ENCODE measurements at regions not wholly inside any gene's neighbourhood (a gene's known extent, or its start where the extent isn't known, plus 50 kb on each side); places are given as distances from the start of the nearest gene placed in this dataset.

DNA sequence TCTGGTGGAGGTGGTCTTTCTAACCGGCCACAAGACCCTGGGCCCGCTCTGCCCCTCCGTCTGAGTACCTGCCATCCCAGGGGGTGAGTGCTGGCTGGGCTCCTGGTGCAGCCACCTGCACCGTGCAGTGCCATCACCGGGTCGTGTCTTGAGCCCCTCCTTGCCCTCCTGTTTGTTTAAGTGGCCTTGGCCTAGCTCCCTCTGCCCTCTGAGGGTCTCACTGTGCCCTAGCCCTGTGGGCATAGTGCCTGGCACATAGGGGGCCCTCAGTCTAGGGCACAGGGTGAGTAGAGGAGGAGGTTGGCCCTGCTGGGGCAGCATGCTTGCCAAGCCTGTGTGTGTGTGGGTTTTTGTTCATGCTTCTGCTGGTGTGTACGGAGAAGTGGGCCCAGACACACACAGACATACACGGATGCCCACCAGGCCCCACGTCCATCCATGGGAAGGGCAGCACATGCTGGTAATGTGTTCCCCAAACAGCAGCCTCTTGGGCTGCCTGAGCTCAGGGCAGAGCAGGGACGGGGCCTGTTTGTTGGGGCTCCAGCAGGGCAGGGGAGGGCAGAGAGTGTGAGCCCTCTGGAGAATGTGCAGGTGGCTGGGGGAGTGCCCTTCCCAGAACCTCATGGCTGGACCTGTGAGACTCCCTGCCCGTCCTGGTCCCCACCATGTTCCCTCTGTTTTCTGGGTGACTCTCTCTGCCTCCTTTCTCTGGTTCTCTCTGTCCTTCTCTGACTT, 94.6 kb downstream of the GLI2 start:
- no peak for DNase-seq

DNA sequence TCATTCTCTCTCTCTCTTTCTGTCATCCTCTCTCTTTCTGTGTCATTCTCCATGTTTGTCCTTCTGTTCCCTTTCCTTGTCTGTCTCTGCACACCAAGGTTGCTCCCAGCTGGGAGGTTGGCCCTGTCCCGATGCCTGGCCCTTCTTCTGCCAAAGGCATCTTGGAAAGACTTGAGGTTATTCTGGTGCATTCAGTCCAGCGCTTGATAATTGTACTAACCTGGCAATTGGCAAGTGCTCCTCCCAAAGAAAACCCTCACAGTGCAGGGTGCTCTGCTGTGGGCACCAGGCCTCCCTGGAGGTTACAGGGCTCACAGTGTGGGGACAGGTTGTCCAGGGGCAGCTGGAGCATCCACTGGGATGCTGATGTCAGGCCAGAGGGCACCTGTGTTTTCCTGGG, 95.4 kb downstream of the GLI2 start:
- no peak for DNase-seq

DNA sequence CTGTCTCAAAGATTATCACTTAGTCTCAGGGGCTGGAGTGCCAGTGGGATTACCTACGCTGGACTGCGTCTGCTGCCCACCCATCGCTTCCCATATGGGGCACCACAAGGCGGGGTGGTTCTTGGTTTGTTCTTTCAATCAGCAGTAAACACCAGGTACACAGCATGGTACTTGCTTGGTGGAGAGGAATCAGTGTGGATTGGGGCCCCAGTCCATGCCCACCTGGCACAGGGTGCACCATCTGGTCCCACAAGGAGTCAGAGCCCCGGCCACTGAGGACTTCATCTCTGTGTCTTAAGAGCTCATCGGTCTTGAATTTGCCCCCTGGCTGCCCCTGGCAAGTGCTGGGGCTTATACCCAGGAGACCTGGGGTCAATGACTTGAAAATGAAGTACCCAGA, 96.2 kb downstream of the GLI2 start:
- DNase-seq, result no peak

DNA sequence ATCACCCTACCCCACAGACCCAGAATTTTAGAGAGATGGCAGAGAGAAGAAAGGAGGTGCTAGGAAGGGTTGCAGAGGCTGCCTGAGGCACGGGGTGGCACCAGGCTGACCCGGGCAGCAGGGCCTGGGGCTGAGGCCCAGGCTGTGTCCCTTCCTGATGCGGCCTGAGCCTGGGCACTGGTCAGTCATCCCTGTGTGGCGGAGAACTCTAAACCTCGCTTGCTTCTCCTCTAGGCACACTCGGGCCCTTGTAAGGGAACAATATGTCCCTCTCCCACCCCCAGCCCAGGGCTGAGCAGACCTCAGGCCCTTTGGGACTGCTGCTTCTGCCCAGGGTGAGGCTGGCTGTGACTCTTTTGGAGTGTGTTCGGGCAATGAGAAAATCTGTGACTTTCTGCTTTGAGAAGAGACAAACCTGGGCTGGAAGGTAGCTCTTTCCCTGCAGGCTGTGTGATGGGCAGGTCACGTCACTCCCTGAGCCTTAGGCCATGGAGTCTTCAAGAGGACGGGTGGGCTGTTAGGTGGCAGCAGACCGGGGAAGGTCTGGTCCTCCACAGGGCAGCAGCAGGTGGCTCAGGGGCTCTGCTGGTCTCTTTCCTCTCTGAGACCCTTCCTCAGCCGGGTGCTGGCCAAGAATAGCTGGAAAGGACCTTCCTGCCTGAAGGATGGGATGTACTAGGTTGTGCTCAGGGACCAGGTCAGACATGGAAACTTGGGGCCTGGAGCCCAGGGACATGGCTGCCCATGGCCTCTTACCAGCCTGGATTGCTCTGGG, 96.8 kb downstream of the GLI2 start:
- no peak for DNase-seq

DNA sequence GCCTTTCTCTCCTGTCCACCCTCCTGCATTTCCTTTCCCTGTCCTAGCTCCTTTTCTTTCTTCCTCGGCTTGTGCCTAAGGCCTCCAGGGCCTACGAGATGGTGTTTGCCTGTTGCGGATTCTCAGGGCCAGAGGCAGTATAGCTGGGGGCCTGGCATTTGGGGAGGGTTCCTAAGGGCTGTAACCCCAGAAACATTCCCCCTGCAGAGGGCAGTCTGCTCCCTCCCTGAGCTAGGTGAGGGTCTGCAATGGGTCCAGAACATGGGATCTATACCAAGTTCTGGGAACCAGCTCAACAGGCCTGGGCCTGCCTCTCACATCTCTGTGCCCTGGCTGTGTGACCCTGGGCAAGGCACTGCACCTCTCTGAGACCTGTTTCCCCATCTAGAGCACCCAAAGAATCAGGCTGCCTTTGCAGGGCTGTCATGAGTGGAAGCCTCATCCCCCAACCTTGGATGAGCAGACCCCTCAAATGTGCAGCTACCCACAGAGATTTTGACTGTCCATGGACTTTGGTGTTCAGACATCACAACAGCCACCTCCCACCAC, 97.5 kb downstream of the GLI2 start:
- no peak for DNase-seq

DNA sequence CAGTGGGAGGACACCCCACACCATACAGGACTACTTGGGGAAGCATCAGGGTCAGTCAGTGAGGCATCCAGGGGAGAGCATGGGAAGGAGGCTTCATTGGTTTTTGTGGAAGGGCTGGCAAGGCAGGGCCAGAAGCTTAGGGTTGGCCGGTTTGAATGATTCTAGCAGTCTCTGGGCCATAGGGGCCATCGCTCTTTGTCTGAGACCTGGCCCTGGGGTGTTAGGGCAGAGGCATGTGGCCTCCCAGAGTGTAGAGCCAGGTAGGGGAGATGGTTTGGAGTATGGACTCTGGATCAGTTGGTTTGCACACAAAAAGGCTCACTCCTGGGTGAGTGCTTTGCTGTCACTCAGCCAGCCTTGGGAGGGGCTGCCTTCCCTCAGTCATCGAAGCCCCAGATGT, 98.5 kb downstream of the GLI2 start:
- DNase-seq, result no peak

DNA sequence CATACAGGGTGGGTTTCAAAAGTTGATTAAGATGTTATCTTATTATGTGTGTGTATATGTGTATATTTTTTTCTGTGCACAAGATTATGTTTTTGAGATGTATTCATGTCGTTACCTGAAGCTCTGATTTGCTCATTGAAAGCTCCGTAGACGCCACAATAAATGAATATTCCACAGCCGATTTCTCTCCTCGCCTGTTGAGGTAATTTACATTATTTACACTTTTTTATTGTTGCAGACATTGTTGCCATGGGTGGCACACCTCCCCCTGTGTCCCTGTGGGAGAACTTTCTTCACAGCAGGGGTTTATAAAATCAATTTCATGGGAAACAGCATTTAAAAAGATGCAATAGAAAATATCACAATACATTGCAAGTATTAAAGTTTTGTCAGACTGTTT, 100.6 kb downstream of the GLI2 start:
- DNase-seq, result no peak

DNA sequence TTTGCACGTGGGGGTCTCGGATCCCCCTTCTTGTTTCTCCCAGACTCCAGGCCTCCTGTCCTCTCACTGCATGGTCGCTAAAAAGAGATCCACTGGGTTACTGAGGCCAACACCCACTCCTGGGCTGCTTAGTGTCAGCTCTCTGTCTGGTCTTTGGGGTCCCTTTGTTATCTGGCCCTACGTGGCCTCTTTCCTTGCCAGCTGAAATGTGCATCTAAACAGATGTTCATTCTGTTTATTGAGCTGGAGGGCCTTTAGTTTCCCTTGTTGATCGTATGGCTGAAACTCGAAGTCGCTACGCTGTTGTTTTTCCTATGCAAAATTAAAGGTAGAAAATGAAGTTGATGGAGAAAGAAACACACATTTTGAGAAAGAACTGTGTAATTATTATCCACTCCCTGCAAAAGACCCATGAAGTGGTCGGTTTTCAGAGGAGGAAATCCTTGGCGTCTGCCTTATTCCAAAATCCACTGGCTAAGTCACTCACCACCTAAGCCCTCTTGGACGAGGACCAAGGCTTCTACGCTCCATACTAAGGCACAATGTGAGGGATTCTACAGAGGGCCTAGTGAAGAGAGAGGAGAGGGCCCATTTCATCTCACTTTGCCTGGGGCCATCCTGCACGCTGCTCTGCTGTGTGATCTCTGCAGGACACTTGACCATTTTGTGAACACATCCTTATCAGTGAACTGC, 105.3 kb downstream of the GLI2 start:
- no peak for DNase-seq

DNA sequence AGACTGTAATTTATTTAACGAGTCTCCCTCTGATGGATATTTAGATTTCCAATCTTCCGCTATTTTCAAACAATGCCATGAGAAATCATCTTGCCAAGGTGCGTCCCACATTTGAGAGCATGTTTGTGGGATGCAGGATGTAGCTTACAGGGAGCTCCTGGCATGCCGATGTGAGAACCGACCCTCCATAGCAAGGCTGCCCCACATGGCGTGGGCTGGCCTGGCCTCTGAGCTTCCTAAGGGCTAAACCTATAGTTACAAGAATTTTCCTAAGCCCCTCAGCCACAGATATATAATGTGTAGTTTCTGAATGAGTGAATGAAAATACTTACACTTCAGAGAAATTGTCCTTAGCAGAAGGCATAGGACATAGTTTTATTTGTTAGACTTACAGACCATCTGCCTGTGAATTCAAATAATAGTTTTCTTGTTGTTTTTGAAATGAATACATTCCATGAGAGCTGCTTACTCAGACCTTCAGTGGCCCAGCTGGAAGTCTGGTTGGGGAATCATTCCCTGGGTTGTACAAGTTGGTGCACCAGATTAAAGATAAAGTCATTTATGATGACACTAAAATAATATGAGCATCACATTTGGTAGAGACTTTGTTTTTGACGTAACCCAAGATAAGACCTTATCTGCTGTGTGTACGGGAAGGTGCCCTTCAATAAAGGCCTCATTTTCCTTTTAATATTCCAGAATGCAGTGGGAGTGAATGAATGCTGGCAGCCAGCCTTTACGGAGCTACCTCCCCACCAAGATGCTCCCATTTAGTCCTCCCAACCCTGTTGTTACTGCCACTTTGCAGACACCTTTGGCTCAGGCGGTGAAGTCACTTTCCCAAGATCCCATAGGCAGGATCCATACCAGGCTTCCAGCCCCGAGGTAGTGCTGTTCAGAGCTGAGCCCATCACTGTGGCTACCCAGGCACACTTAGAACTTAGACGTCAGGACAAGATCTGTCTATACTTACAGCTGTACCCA, 107.1 kb downstream of the GLI2 start:
- DNase-seq, result no peak

DNA sequence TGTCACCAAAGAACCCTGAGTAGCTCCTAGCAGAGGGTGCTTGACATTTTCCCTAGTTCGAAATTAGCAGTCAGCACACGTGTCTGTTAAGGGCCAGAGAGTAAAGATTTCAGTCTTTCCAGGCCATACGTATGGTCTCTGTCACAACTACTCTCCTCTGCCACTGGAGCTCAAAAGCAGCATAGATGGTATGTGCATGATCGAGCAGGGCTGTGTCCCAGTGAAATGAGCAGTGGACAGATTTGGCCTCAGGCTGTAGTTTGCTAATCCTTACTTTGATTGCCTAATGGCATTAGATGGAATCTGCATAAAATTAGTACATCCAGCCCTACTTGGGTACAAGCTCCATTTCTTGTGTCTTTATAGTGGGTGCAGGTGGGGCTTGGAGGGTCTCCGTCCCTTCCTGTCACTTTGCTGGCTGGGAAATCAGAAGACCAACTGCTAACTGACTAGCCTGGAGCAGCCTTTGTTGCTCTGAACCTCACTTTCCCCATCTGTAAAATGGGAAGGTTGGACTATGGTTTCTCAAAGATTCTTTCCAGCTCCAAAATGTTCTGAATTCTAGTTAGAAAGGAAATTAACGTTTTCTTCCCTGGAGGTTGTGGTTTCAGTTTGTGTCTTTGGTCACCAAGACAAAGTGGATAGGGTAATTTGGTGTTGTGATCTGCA, 108.5 kb downstream of the GLI2 start:
- DNase-seq, result no peak

DNA sequence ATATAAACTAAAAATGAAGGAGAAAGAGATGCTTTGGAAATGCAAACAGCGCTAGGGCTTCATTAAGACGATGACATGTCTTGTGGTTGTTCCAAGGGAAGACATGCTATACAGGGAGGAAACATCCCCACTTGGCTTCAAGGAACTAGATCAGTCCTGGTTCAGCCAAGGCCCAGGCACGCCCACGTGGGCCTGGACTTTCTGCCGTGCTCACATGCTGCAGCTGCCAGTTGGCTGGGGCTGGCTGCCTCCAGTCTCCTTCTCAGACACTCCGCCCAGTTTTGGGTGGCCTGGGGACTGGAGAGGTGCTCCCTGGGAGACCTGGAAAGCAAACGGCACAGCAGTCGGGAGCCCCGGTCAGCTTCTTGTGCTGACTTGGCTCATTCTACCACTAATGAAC, 109.6 kb downstream of the GLI2 start:
- DNase-seq, result no peak

DNA sequence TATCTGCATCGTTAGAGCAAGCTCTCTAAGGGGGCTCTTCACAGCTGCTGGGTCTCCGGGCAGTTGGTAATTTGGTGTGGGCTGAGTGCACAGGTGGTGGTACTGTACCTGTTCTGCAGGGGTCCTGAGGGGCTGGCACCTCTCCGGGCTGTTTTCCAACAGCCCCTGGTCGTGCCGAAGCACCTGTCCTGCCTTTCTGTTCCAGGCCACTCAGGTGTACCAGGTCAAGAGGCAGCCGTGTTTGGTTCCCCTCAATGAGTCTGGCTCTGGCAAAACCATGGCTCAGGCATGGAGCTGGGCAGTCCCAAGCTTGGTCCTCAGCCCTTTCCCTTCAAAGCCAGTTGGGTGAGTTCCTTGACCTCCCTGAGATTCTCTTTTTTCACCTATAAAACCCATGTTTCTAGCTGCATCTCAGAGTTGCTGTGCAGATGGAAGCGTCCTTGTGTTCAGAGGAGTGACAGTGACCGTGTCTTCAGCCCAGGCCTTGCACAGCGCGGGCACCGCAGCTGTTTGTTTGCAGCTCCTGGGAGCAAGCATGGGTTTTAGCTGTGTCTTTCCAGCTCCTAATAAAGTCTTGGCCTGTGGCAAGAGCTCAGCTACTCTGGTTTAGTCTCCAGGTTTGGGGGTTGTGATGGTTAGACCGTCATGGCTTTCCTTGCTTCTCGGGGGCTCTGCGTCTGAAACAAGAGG, 110.9 kb downstream of the GLI2 start:
- no peak for DNase-seq

DNA sequence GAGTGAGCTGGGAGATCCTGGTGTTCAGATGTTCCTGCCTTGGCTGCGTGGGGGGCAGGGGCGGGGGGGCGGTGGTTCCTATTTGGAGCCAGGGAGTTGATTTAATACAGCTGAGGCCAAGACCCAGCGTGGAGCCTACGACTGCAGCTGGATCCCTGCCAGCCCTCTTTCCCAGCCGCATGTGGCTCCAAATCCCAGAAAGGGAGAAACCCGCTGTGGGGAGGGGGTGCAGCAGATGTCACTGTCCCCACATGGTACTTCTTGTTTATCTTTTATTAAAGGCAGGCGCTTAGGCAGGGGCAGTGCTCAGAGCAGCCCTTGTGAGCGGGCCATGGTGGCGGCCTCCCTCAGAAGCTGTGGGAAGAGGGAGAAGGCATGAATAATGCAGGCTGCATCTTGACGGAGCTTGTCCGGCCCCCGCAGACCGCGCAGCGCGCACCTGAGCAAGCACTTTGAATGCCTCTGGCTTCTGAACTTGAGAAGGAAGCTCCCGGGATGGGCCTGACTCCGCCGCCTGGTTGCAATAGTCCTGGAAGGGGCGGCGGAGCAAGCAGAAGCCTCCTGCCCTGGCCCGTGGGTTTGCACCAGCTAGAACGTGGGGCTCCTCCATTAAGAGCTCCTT, 112.1 kb downstream of the GLI2 start:
- DNase-seq, result no peak

DNA sequence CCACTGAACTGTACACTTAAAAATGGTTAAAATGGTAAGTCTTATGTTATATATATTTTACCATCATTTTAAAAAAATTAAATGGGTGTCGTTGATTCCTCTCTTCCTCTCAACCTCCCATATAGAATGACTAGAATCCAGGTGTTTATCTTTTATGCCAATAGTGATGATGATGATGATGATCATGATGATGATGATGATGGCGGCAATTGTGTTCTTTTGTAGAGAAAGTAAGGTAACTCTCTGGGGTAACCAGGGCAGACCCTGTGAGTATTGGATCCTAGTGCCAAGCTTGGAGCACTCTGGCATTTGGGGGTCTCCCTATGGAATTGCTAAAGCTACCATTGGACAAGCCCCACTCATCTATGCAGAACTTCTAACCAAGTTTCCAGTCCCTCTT, 113.6 kb downstream of the GLI2 start:
- no peak for DNase-seq

DNA sequence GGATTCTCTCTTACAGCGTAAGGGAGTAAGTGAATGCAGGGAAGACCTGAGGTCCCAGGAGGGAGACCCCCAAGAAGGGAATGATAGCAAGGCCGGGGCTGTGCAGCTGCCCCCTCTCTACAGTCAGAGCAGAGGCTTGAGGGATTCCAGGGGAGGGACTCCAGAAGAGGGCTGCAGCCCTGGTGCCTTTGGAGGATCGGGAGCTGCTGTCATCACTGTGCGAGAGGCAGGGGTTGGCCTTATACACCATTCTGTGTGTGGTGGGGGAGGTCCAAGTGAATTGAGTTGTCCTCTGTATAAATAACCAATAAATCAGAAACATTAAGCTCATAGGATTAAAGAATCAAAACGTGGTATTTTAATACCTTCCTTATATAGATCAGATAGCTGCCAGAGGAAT, 114.9 kb downstream of the GLI2 start:
- no peak for DNase-seq

DNA sequence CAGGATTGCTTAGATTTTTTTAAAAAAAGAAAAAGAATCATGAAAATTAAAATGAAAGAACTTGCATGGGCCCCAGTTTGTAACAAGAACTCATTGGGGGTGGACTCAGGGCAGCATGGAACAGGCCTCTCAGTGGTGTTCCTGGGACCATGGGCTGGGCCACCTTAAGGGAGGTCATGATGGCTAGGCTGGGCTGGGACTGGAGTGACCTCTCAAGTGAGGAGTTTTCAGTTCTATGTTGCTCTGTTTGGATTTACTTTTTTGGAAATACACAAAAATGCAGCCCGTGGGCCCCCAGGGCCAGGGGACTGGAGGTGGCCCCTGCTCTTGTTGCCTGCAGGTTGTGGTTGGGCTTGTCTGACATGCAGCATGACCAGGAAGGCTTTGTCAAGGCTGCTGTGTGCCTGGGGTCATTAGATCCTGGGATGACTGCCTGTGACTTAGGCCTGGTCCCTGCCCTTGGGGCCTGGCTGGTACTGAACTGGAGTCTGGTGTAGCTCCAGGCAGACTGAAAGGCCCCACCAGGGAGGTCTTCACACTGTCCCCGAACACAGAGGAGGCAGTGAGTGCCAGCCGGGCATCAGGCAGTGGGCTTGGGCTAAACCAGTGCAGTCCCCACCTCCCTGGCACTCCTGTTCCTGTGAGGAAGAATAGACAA, 115.6 kb downstream of the GLI2 start:
- DNase-seq, result no peak

DNA sequence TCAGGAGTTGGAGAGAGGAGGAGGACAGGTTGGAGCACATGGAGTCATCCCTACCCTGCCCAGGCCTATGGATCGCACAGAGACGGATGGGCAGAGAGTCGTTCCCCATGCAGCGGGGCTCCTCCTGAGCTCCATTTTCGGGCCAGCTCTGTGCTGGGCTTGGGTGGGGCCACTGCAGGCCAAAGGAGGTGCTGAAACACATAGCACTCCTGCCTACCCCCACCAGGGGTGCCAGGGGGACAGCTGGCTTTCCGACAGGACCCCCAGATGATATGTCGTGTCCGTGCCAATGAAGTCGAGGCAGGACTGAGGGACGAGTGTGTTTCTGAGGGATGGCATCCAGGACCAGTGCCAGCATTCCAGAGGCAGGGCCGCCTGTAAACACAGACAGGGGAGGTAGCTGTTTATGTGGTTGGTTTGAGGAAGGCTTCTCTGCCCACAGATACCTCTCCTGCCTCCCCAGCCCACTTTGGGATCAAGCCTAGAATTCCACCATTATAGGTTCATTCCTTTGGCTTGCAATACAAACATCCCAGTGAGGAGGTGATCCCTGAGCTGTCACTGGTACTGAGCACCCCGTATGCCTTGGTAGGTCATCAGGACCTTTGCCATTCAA, 116.6 kb downstream of the GLI2 start:
- DNase-seq, result no peak

DNA sequence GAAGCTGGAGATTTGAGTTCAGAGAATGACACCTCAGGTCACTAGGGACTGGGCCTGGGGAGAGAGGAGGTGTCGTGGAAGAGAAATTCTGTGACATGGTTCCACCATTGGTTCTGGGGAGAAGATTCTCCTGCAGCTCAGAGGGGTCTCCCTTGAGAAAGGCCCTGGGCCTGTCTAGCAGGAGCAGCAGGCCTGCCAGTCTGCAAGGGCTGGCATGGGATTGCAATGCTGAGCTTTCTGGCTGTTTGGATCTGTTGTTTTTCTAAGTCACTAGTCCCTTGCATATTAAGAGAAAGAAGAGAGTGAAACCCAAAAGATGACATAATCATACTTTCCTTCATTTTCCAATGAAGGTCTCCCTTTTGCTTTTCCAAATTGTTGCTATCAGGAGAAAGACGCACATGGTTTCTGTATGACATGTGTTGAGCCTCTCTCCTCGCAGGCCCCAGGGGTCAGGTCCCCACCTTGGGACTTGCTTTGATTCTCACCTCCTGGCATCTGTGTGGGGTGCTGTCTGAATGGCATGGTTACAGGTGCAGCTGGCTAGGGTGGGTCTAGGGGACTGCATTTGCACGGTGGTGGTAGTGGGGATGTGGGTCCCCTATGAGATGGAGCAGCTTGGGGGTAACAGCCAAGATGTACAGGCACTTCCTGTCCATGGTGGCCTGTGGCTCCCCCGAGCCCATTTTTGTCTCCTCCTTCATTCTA, 117.8 kb downstream of the GLI2 start:
- DNase-seq, result no peak

DNA sequence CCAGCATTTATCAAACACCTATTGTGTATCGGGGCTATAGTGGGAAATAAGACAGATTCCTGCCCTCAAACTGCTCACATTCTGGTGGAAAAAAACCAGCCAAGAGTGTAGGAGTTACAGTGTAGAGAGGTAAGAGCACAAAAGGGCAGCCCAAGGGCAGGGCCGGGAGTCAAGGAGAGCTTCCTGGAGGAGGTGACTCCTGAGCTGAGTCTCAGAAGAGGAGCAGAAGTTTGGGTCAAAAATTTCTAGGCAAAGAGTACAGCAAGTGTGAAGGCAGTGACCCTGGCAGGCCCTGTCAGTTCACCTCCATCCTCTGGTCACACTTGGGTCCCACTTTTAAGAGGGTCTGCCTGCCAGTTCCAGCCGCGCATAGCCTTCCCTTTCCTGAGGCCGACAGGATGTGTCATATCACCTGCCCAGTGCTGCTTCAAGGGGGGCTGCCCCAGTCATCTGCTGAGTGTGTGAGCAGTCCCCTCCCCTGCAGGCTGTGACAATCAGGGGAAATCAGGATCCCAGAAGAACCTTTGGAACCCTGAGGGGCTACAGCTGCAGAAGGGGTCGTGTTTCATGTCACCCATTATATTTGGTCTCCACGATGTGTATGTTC, 118.4 kb downstream of the GLI2 start:
- no peak for DNase-seq

Data from activated naive CD4-positive, alpha-beta T cell treated with Interleukin-2 at 50 U/mL for 16 hours (primary cell).